HG02884 (cell line): ENCODE measurements at regions not wholly inside any gene's neighbourhood (a gene's known extent, or its start where the extent isn't known, plus 50 kb on each side); places are given as distances from the start of the nearest gene placed in this dataset.
"Not testable (repeated sequence)": the region's sequence is repeated elsewhere in the genome, so short reads cannot be mapped to it uniquely, and the experiment has no call there.

Experiments used
- ATAC-seq: cut with Tn5 transposase; IDR thresholded peaks from one replicate; pipeline ENCODE4 v1.9.1; 2021; ENCODE audit warnings: mild to moderate bottlenecking, moderate library complexity; ENCODE audit not compliant: unreplicated experiment

DNA sequence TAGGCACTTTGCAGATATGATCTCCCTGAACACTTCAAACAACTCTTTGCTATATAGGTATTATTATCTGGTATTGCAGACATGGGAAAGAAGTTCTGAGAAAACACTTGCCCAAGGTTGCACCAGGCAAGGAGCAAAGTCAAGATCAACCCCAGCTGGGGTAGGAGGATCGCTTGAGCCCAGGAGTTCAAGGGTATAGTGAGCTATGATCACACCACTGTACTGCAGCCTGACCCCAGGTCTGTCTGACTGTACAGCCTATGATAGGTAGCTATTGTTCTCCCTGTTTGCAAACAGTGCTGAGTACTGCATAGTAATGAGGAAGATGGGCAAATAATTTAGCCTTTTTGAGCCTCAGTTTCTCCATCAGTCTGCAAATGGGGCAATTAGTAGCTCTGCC lies 60.5 kb upstream of the GRK3 start:
- not testable (repeated sequence) for ATAC-seq

DNA sequence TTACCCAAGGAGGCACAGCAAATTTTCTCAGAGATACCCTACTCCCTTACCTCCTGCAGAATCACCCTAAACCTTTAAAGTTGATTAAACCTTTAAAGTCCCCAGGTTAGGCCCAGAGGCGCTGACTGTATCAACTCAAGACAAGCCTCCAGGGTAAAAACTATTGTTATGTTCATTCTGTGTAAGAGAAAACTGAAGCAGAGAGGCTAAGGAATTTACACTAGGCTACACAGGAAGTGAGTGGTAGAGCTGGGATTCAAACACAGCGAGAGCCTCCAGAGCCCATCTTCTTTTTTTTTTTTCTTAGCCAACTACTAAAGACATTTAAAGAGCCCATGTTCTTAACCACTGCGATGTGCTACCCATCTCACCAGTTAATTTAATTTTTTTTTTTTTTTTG lies 56.3 kb upstream of the GRK3 start:
- no peak for ATAC-seq

DNA sequence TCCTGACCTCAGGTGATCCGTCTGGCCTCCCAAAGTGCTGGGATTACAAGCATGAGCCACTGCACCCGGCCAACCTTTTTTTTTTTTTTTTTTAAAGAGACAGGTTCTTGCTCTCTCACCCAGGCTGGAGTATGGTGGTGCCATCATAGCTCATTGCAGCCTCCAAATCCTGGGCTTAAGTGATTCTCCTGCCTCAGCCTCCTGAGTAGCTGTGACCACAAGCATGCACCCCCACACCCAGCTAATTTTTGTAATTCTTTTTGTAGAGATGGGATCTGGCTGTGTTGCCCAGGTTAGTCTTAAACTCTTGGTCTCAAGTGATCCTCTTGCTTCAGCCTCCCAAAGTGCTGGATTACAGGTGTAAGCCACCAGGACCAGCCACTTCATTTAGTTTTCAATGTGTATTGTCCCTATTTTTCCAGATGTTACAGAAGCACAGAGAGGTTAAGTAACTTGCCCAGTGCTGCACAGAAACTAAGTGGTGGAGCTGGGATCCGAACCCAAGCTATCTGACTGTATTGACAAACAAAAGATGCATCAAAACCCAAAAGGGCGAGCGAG lies 55.6 kb upstream of the GRK3 start:
- no peak for ATAC-seq

DNA sequence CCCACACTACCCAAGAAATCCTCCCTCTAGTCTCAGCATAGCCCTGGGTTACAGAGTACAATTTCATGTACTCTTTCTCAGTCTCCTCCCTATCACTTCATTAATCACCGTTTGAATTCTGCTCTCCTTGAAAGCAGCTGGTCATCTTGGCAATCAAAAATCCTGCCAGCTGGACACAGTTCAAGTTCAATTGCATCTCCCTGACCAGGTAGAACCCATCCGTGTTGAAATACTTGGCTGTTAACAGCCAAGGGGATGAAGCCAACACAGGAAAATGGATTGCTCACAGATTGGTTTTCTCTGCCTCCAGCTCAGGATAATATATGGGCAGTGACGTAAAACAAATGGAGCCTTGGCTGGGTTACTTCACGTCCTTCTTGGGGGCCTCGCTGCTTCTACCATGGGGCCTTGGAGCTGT lies 55.1 kb upstream of the GRK3 start:
- no peak for ATAC-seq

DNA sequence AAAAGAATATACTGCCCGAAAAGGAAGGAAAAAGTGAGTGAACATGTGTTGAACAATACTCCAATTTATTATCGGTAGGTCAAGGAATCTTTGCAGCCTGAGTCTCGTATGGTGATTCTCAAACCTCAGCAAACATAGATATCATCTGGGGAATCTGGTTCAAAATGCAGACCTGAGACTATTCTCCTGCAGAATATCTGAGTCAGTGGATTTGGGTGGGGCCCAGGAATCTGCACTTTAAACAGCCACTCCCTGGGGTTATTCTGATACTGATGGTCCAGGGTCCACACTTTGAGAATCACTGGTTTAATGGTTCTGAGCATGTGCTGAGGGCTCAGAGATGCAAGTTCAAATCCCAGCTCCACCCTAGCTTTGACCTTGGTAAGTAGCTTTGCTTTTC lies 53.6 kb upstream of the GRK3 start:
- no peak for ATAC-seq

DNA sequence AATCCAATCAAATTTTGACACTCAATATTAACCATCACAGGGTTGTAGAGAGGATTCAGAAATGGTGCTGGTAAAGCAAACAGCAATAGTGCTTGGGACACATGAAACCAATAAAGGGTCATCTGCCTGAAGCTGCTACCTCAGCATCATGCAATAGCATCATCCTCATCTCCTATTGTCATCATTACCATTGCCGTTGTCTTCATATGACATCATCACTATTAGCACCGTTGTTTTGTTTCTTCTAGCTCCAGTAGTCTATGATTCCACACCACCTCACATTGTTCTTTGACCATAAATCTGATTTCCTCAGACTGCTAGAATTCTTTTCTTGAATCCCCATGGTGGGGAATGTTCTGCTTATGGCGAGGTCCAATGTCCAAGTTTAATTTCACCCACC lies 52.8 kb upstream of the GRK3 start:
- no peak for ATAC-seq

DNA sequence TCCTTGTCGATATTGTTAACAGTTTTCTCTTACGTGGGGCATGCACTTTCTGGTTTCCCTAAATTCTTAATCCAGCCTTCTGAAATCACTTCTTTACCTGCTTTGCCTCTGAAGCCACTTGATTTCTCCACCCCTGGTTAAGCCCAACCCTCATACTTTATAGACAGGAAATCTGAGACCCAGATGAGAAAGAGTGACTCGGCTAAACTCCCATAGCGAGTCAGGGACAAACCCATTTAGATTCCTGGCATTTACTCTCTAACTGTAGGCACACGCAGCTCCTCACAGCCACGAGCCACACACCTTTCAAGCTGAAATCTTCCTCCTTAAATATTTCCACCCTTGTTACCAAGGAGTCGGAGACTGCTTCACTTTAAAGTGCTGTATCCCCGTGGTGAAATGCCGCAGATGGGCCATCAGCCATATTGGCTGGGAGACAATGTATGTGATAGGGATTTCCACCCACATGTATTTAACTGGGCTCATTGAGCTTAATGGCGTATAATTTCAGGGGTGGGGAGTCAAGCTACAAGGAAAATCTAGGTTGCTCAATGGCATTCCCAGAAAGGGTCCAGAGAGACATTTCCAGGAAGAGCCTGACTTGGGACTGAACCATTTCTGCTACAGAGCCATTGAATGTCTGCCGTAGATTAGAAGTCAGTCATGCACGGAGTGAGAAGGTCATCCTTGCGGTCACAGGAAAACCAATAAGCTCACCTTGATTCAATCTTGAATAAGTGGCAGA lies 49.9 kb upstream of the GRK3 start:
- no peak for ATAC-seq
